NCI-H2227 treated with DMSO at 0.1 percent for 48 hours (cell line): ENCODE measurements at regions not wholly inside any gene's neighbourhood (a gene's known extent, or its start where the extent isn't known, plus 50 kb on each side); places are given as distances from the start of the nearest gene placed in this dataset.
A peak's percentile ranks its signal among the peaks of the same experiment; 100 is the strongest.

ENCODE experiments used
- DNase-seq: peaks from one replicate; lab custom pipeline; 2025; lab: John Stamatoyannopoulos, UW

GRCh38 chr2:75278314-75278713 is 79.0 kb upstream of the TACR1 start:
- DNase-seq, result no peak

- DNase-seq, result no peak
Measured at GRCh38 chr2:75277111-75277510, 77.8 kb upstream of the TACR1 start.

GRCh38 chr2:75276093-75277029 is 77.0 kb upstream of the TACR1 start:
- DNase-seq, result peak; percentile 41

GRCh38 chr2:75274936-75275335 is 75.6 kb upstream of the TACR1 start:
- no peak for DNase-seq

- no peak for DNase-seq
Measured at GRCh38 chr2:75268112-75268511, 68.8 kb upstream of the TACR1 start.

GRCh38 chr2:75261923-75262322 is 62.6 kb upstream of the TACR1 start:
- DNase-seq, result no peak

- no peak for DNase-seq
Measured at GRCh38 chr2:75260946-75261345, 61.6 kb upstream of the TACR1 start.

- no peak for DNase-seq
Measured at GRCh38 chr2:75258620-75259019, 59.3 kb upstream of the TACR1 start.

GRCh38 chr2:75256485-75256884 is 57.2 kb upstream of the TACR1 start:
- no peak for DNase-seq

- no peak for DNase-seq
Measured at GRCh38 chr2:75253526-75253925, 54.2 kb upstream of the TACR1 start.

- DNase-seq, result no peak
Measured at GRCh38 chr2:75251896-75252295, 52.6 kb upstream of the TACR1 start.
